ENCODE measurements at regions not wholly inside any gene's neighbourhood (a gene's known extent, or its start where the extent isn't known, plus 50 kb on each side); places are given as distances from the start of the nearest gene placed in this dataset.
"Not testable (repeated sequence)": the region's sequence is repeated elsewhere in the genome, so short reads cannot be mapped to it uniquely, and the experiment has no call there.

- peak; percentile 22 for DNase-seq
These were observed 106.6 kb upstream of the SAMD11 start for GRCh38 chr1:817071-817599.

GRCh38 chr1:817658-818617 lies 105.8 kb upstream of the SAMD11 start:
- not testable (repeated sequence) for DNase-seq

GRCh38 chr1:818618-819291 lies 105.0 kb upstream of the SAMD11 start:
- no peak for DNase-seq

- no peak for DNase-seq
These were observed 102.8 kb upstream of the SAMD11 start for GRCh38 chr1:820962-821361.

GRCh38 chr1:826808-827207 lies 96.9 kb upstream of the SAMD11 start:
- not testable (repeated sequence) for DNase-seq

GRCh38 chr1:827211-828063 lies 96.3 kb upstream of the SAMD11 start:
- DNase-seq: peak; percentile 83

GRCh38 chr1:829324-829723 lies 94.4 kb upstream of the SAMD11 start:
- DNase-seq: not testable (repeated sequence)

- DNase-seq: not testable (repeated sequence)
These were observed 93.8 kb upstream of the SAMD11 start for GRCh38 chr1:829932-830331.

GRCh38 chr1:830750-831149 lies 93.0 kb upstream of the SAMD11 start:
- DNase-seq: not testable (repeated sequence)

GRCh38 chr1:831522-831921 lies 92.2 kb upstream of the SAMD11 start:
- DNase-seq: no peak

- DNase-seq: no peak
These were observed 91.6 kb upstream of the SAMD11 start for GRCh38 chr1:832136-832535.

- not testable (repeated sequence) for DNase-seq
These were observed 90.5 kb upstream of the SAMD11 start for GRCh38 chr1:833226-833625.

- DNase-seq: not testable (repeated sequence)
These were observed 88.2 kb upstream of the SAMD11 start for GRCh38 chr1:835509-835908.

- DNase-seq: not testable (repeated sequence)
These were observed 86.1 kb upstream of the SAMD11 start for GRCh38 chr1:837601-838000.

GRCh38 chr1:838291-838690 lies 85.4 kb upstream of the SAMD11 start:
- DNase-seq: not testable (repeated sequence)

GRCh38 chr1:840592-840991 lies 83.1 kb upstream of the SAMD11 start:
- DNase-seq: not testable (repeated sequence)

- DNase-seq: not testable (repeated sequence)
These were observed 81.9 kb upstream of the SAMD11 start for GRCh38 chr1:841671-842425.

- DNase-seq: not testable (repeated sequence)
These were observed 80.9 kb upstream of the SAMD11 start for GRCh38 chr1:842799-843198.

GRCh38 chr1:843946-844345 lies 79.8 kb upstream of the SAMD11 start:
- not testable (repeated sequence) for DNase-seq

- no peak for DNase-seq
These were observed 79.2 kb upstream of the SAMD11 start for GRCh38 chr1:844472-845026.

GRCh38 chr1:845641-846040 lies 78.1 kb upstream of the SAMD11 start:
- DNase-seq: not testable (repeated sequence)

GRCh38 chr1:849873-850272 lies 73.8 kb upstream of the SAMD11 start:
- not testable (repeated sequence) for DNase-seq
